ENCODE measurements at regions not wholly inside any gene's neighbourhood (a gene's known extent, or its start where the extent isn't known, plus 50 kb on each side); places are given as distances from the start of the nearest gene placed in this dataset.
A peak's percentile ranks its signal among the peaks of the same experiment; 100 is the strongest.

DNA sequence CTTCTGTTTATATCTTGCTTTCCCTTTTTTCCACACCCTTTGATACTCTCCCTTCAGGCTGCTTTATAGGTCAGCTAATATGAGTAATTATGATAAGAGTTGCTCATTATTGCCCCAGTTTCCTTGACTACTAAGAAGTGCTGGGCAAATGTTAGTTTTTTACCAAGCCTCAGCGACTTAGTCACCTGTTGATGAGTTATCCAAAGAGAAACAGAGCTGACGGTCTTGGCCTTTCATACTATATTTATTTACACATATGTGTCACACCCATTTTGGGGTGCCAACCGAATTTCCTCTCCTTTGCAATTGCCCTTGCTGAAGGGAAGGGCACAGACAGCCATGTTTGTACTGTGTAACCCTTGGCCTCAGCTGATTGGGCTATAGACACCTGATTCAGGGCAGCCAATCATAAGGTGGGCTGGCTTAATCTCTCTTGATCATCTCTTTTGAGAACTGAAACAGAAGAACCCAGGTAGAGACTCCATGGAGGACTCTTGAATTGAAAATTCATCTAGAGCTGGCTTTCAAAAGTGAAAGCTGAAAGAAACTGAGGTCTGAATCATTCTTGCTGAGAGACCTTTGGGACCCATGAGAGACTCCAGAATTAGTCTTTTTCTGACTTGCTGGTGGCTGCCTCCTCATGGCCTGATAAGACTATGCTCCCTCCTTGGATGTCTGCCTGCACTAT, 111.7 kb upstream of the RPS6KA3 start:
- DNase-seq: peak; percentile 44 to 71
- intact Hi-C loops (cut with DNase I, micrococcal nuclease): loop anchor here in 1 of 2 donors (10.0 kb wide), 1 partner anchor 114 kb away; the partner anchor contains the start of gene RPS6KA3
- peak; percentile 93 for ATAC-seq

DNA sequence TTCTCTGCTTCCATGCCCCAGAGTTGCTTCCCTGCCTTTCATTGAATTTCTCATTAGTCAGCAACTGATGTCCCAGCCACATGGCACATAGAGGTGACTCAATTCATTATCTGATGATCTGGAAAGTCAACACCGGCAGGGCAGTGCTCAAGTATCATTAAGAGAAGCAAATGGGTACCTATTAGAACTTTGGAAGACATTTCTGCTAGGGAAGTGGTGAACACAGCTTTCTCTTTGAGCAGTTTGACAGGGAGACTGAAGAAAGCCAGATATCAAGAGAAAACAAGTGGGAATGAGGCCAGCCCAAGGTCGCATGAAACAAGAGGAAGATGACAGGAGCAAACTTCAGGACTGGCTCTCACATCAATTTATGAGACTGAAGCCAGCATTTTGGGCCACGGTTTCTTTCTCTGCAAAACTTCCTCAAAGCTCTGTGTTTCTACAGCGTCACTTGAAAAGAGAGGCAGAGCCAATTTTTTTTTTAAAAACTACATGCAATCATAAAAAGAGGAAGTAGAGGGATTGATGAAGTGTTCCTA, 108.3 kb upstream of the RPS6KA3 start:
- intact Hi-C loops (cut with DNase I, micrococcal nuclease): loop anchor here in 1 of 2 donors (10.0 kb wide), 1 partner anchor 110 kb away; the partner anchor contains the start of gene RPS6KA3
- DNase-seq: no peak
- no peak for ATAC-seq

DNA sequence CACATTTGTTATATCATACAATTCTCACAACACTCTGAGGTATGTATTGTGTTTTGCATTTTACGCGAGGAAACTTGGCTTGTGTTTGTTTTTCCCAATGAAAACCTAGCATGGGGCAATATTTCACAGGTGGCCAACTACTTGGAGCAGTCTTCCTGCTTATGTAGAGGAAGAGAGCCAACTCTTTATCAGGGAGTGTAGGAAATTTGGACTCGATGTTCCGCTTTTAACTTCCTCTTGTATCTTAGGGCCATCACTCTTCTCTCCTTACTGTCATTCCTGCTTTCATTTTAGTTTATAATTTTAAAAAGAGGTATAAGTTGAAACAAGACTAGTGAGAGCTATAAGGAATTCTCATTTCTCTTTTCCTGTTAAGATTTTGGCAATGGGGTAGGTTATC, 107.7 kb upstream of the RPS6KA3 start:
- peak; percentile 12 for ATAC-seq
- no peak for DNase-seq
- intact Hi-C loops (cut with DNase I, micrococcal nuclease): loop anchor here in 1 of 2 donors (10.0 kb wide), 1 partner anchor 110 kb away; the partner anchor contains the start of gene RPS6KA3

DNA sequence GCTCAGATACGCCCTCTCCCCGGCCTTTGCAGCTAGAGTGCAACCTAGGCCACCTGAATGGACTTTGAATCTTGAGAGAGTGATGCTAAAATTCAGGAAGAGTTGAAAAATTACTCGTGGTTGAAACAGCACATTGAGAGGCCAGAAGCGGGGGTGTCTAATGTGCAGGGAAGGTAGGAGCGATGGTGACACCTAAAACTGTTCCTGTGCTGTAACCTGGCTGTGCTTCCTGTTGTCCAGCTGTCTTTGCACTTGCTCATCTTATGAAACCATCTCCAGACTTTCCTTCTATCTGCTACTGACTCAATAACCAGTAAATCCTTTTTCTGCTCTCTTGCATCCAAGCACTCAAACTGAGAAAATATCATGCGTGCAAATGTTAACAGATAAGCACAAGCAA, 106.4 kb upstream of the RPS6KA3 start:
- intact Hi-C loops (cut with DNase I, micrococcal nuclease): loop anchor here in 1 of 2 donors (10.0 kb wide), 1 partner anchor 108 kb away; the partner anchor contains the start of gene RPS6KA3
- ATAC-seq (no peak), DNase-seq (no peak)

DNA sequence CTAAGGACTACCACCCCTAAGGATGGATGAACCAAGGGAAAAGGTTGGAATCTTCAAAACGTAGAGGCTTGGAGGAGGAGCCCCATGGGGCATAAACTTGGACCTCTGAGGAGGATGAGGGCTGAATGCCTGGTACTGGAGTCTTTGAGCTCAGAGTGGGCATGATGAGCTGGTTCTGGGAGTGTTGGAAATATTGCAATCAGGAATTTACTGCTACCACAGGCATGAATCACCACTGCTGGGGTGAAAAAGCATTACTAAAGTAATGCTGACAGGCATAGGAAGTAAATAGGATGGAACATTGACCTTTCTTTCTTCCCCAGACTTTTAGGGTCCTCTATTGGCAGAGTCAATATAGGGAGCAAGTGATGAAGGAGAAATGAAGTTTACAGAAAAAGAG, 105.8 kb upstream of the RPS6KA3 start:
- intact Hi-C loops (cut with DNase I, micrococcal nuclease): loop anchor here in 1 of 2 donors (10.0 kb wide), 1 partner anchor 108 kb away; the partner anchor contains the start of gene RPS6KA3
- ATAC-seq: no peak

DNA sequence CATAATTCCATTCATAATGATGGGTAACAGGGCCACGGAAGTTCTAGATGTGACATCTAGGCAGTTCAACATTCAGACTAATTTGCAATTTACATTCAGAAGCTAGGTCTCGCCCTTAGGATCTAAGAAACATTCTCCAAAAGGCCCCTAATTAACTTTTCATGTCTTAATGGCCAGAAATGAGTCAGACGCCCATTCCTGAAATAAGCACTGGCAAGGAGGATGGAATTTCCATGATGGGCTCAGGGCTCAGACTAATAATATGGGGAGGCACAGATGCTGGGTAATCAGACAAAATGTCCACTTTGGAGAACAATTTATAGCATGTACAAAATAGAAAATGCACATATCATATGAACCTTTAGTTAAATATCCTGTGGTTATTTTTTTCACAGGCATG, 102.8 kb upstream of the RPS6KA3 start:
- DNase-seq (no peak), ATAC-seq (no peak)
- intact Hi-C loops (cut with DNase I, micrococcal nuclease): no loop called here

More for the DNA sequence above, 105.8 kb upstream of the RPS6KA3 start:
- no peak for DNase-seq

DNA sequence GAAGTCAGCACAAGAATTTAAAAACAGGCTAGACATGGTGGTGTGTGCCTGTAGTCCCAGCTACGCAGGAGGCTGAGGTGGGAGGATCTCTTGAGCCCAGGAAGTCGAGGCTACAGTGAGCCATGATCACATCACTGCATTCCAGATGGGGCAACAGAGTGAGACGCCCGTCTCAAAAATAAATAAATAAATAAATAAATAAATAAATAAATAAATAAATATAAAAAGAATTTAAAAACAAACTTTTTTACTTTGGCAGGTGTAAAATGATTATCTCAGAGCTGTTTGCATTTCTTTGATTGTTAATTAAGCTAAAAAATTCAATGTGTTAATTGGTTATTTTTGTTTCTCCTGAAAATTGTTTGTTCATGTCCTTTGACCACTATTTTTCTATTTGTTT, 97.5 kb upstream of the RPS6KA3 start:
- intact Hi-C loops (cut with DNase I, micrococcal nuclease): no loop called here
- DNase-seq (no peak), ATAC-seq (no peak)

DNA sequence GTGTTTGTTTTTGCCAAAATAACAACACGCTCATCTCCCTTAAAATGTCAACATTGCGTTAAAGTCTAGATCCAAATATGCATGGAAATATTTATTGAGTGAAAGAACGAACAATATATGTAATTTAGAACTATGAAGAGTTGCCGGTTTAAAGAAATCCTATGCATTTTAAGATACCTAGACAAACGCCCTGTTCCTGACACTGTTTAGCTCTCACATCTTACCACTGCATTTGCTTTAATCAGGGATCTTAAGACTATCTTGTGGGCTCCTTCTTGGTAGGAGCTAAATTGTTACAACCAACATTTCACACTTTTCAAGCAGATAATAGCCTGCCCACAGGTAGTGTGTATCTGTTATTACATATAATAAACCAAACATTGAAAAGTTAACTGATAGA, 96.6 kb upstream of the RPS6KA3 start:
- DNase-seq (no peak), ATAC-seq (no peak)
- intact Hi-C loops (cut with DNase I, micrococcal nuclease): no loop called here

DNA sequence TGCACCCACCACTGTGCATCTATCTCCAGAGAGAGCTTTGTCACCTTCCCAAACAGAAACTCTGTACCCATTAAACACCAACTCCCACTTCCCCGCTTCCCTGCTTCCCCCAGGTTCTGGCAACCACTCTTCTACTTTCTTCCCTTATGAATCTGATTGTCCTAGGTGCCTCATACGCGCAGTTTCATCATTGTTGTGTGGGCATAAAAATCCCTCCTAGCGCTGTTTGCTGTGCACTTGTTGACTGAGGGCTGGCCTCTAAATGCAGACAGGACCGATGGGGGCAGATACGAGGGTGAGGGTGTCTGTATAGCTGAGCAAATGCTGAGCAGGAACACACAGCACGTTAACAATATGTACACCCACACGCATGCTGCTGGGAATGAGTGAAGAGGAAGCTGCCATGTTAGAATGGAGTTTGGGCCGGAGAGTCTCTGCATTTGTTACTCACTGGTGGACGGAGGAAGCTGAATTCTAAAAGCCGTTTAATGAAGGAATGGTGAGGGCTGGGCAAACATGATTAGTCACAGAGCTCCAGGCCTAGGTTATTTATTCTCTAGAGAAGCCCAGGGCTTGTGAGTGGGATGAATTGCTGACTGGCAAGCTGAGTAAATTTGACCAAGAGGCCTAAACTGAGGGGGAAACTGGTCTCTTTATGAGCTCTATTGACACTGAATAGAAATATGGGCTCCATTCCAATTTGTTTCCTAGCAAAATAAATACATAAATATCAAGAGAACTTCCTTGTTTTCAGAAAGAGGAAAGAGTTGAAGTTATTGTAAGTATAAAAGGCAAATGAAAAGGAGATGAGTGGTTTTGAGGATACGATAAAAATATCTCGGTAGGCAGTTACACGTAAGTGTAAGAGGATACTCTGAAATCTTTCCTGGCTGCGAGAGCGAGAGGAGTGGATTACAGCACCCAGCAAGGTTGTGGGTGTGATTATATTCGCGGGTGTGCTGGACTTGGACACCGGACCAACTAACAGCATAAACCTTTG, 95.9 kb upstream of the RPS6KA3 start:
- DNase-seq (no peak), ATAC-seq (peak; percentile 77)
- intact Hi-C loops (cut with DNase I, micrococcal nuclease): no loop called here

DNA sequence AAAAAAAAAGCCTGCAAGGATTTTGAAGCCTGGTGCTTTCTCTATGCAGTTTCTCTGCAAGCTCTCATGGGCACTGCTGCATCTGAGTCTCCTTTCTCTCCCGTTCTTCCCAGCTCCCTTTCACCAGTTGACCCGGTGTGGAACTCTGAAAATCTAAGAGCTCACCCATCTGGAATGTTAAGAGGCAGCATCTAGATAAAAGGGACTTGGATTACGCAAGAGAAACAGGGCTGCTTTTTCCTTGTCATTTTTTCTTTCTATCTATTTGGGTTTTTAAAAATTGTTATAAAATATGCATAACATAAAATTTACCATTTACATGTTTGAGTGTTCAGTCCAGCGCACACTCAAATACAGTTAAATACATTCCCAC, 95.2 kb upstream of the RPS6KA3 start:
- intact Hi-C loops (cut with DNase I, micrococcal nuclease): no loop called here
- no peak for DNase-seq
- peak; percentile 34 for ATAC-seq

DNA sequence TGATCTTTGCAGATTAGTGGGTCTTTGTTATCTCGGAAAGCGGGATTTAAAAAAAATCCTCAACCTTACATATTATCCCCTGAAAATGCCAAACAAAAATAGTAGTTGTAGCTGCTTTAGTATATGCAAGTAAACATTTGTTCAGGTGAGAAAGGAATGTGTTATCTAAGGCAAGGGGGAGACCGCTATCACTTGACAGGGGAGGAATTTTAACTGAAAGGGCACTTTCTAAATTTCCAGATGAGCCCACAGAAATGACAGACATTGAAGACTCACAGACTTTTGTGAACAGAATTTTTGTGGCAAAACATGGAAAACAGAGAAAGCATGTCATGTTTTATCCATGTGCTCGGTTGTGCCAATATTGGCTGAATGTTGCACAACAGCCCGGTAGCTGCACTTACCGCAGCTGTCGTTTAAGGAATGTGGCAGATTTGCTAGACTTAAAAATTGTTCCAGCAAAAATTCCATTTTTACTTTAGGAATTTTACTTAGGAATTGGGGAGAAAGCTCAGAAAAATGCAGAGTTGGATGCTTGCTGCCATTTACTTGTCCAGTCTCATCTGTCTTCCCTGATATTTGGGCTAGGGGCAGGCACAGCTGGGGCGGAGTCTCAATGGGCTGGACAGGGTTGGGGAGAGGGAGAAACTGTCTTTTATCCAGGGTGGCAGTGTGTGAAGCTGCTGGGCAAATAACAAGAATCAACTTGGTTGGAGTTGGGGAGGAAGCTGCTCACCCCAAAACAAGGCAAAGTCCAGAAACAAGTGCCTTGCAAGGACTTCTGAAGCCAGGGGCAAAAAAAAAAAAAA, 94.6 kb upstream of the RPS6KA3 start:
- intact Hi-C loops (cut with DNase I, micrococcal nuclease): no loop called here
- DNase-seq (no peak), ATAC-seq (peak; percentile 37)

DNA sequence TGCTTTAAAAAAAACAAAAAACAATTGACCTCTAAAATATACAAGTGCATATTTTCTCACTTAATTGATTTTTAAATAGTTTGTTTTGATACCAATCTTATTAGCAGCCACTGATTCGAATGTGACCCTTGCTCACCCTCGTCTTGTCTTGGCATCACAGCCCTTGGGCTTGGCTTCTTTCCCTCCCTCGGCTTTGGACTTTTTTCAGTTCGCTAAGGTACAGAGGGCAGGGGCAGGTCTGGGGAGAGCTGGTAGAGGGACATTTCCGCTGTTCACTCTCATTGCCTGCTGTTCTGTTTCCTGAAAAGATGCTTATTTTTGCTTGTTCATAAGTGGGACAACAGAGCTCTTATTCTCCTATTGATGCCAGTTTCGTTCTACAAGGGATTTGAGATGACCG, 88.5 kb upstream of the RPS6KA3 start:
- intact Hi-C loops (cut with DNase I, micrococcal nuclease): no loop called here
- peak; percentile 81 for ATAC-seq
- DNase-seq: no peak

DNA sequence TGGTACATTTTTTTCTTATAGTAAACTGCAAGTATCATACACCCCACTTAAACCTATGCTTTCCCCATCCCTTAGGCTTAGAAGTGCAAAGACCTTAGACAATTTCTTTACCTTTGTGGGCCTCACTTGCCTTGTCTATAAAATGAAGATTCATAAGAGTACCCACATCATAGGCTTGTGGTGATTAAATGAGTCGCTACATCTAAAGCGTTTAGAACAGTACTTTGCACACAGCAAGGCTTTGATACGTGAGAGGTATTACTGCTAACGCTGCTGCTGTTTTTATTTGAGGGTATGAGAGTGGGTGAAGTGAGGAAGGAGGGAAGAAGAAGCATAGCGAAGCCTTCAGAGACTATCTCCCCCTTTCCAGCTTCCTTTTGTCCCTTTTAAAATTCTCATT, 87.8 kb upstream of the RPS6KA3 start:
- DNase-seq (no peak), ATAC-seq (no peak)
- intact Hi-C loops (cut with DNase I, micrococcal nuclease): no loop called here

DNA sequence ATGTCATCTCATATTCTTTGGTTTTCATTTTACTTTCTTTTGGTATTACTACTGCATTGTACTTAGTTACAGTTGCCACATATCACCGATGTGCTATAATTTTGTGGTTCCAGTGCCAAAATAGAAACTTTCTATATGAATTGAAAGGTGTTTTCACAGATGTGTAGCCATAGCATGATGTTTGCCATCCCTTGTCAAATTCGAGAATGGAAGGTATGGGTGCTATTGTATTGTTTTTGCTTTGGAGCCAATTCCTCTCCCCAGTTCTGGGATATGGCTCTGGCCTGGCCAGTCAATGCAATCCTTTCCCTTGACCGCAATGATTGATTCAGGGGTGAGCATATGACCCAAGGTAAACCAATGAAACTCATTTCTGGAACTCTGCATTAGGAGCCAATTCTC, 86.2 kb upstream of the RPS6KA3 start:
- no peak for DNase-seq
- intact Hi-C loops (cut with DNase I, micrococcal nuclease): no loop called here
- ATAC-seq: no peak

DNA sequence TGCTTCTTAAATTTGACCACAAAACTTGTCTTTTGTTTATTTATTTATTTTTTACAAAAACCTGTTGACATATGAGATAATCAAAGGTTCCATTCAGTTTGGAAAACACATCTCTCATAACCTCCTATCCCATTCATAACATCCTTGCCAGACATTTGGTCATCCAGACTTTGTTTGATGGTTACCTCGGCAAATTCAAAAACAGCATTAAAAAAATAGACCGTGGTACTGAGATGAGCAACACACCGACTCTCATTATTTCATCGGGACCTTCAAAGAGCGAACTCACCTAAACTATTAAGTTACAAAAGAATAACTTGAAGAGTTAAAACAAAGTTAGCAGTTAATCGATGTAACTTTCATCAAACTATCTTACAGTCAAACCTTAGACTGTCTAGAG, 85.8 kb upstream of the RPS6KA3 start:
- ATAC-seq (no peak), DNase-seq (no peak)
- intact Hi-C loops (cut with DNase I, micrococcal nuclease): no loop called here

DNA sequence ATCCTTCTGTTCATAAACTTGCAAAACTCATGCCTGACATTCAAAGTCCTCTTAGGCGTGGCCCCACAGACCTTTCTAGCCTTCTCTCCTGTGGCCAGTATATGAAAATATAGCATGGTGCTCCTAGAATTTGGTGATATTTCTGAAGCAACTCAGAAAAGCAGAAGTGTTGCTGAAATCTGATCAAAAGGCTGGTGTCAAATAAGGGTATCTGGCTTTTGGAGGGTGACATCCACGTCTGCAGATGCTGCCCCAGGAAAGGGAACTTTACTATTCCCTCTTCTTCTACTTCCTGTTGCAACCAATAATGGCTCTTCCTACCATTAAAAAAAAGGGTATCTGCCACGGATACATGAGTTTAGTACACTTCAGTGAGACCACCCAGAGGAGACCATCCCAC, 83.9 kb upstream of the RPS6KA3 start:
- ATAC-seq (peak; percentile 37), DNase-seq (no peak)
- intact Hi-C loops (cut with DNase I, micrococcal nuclease): no loop called here

DNA sequence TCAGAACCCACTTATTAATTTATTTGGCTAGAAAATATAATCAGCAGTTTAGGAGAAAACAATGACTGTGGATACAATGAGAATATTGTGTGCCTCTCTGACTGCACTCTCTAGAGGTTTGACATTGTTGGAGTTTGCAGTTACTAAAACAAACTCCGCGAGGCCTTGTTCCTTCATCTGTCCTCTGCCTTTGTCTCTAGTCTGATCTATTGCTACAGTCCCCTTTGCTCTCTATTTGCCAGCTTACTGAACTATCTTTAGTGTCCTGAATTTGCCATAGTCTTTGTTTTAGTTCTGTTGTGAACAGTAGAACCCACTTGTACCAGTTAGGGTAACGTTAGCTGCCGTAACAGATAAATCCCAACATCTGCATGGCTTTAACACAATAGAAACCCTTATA, 81.4 kb upstream of the RPS6KA3 start:
- intact Hi-C loops (cut with DNase I, micrococcal nuclease): no loop called here
- DNase-seq (no peak), ATAC-seq (no peak)

DNA sequence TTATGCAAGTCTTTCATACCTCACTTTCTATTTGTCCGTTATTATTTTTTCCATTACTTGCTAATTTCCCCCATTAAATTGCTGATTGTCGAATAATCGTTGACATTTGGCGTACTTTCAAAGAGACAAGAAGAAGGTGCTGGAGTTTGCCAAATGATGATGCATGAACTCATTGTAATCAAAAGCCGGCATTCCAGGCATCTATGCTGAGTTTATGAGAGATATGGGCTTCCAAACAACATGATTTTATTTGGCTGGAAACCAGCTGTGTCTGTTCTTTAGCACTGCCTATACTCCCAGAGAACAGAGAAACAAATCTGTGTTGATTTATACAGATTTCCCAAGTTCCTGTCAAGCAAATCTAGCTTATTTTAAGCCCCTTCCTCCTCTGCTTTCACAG, 80.8 kb upstream of the RPS6KA3 start:
- intact Hi-C loops (cut with DNase I, micrococcal nuclease): no loop called here
- ATAC-seq (no peak), DNase-seq (no peak)

DNA sequence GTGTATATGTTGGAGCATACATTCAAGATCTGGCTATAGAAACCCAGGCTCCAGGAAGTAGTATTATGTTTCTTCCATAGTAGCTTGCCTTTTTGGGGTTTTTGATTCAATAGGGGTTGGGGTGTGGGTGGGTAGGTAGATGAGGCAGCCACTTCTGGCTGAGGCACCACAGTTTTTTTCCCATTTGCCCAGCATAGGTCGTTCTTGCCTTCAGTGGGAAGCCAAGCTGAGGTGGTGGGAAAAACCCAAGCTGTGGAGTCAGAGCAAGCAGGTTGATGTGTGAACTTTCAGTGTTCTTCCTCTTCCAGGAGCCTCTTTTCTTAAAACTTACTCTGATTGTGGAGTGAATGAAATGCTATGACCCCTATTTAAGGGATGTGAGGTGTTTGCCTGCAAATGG, 67.0 kb upstream of the RPS6KA3 start:
- ATAC-seq: no peak
- intact Hi-C loops (cut with DNase I, micrococcal nuclease): no loop called here
- no peak for DNase-seq
